SU-DHL-6 (cell line): ENCODE measurements at regions not wholly inside any gene's neighbourhood (a gene's known extent, or its start where the extent isn't known, plus 50 kb on each side); places are given as distances from the start of the nearest gene placed in this dataset.

ENCODE experiments used
- H2AFZ ChIP-seq: fragments of 200-600 bp; sonication (generic); 2 replicates; pipeline ENCODE4 v1.6.1; 2014; ENCODE audit warnings: low read depth, mild to moderate bottlenecking, moderate library complexity, mixed read lengths, antibody characterized with exemption, low read length; ENCODE audit not compliant: severe bottlenecking
- H3F3A ChIP-seq: fragments of 200-600 bp; shearing (Covaris generic); 2 replicates; pipeline ENCODE4 v1.6.0; 2016; ENCODE audit warnings: antibody characterized with exemption, mild to moderate bottlenecking; ENCODE audit not compliant: insufficient read depth
- H3K27ac ChIP-seq: fragments of 200-600 bp; sonication (generic); 2 replicates; pipeline ENCODE4 v1.5.1; 2016; ENCODE audit warnings: low read depth, mild to moderate bottlenecking, low read length, moderate library complexity, mixed read lengths
- H3K27me3 ChIP-seq: fragments of 200-600 bp; sonication (generic), shearing (Covaris generic); 2 replicates; pipeline ENCODE4 v1.6.0; 2014; ENCODE audit warnings: mild to moderate bottlenecking, low read length
- H3K36me3 ChIP-seq: fragments of 200-600 bp; sonication (generic); 2 replicates; pipeline ENCODE4 v1.6.1; 2014; ENCODE audit warnings: mild to moderate bottlenecking, low read length, mixed read lengths
- H3K4me2 ChIP-seq: fragments of 300-600, 200-600 bp; shearing (Covaris generic), sonication (generic); 2 replicates; pipeline ENCODE4 v1.6.0; 2014; ENCODE audit warnings: low read length, low read depth, mild to moderate bottlenecking; ENCODE audit not compliant: poor library complexity, severe bottlenecking
- H3K4me3 ChIP-seq: fragments of 200-600 bp; sonication (generic); 2 replicates; pipeline ENCODE4 v1.5.1; 2014; ENCODE audit warnings: antibody characterized with exemption, low read length, mild to moderate bottlenecking, mixed read lengths; ENCODE audit not compliant: insufficient read depth, poor library complexity, severe bottlenecking
- H3K79me2 ChIP-seq: fragments of 200-600 bp; sonication (generic); 2 replicates; pipeline ENCODE4 v1.6.1; 2014; ENCODE audit warnings: mild to moderate bottlenecking, low read length, moderate library complexity; ENCODE audit not compliant: insufficient read depth
- H3K9ac ChIP-seq: fragments of 200-600 bp; sonication (generic); 2 replicates; pipeline ENCODE4 v1.7.0; 2014; ENCODE audit warnings: mild to moderate bottlenecking, low read length
- H3K9me2 ChIP-seq: fragments of 200-600 bp; sonication (generic); replicated peaks from 2 replicates; pipeline ENCODE4 v1.6.1; 2014; ENCODE audit warnings: low read length; ENCODE audit not compliant: insufficient read depth
- H3K9me3 ChIP-seq: fragments of 200-600 bp; sonication (generic); 2 replicates; pipeline ENCODE4 v1.6.1; 2014; ENCODE audit warnings: low read length, mixed read lengths; ENCODE audit not compliant: insufficient read depth
- H4K20me1 ChIP-seq: fragments of 200-600 bp; sonication (generic); 2 replicates; pipeline ENCODE4 v1.6.1; 2014; ENCODE audit warnings: low read depth, mild to moderate bottlenecking, antibody characterized with exemption, low read length, moderate library complexity, mixed read lengths
- CTCF ChIP-seq: fragments of 200-600 bp; sonication (generic); IDR thresholded peaks from one replicate; pipeline ENCODE4 v1.5.1; 2017; ENCODE audit warnings: antibody characterized with exemption, mild to moderate bottlenecking, low read length, moderate library complexity; ENCODE audit not compliant: insufficient read depth, poor library complexity, severe bottlenecking
- EZH2phosphoT487 ChIP-seq: fragments of 200-600 bp; sonication (generic), shearing (Covaris generic); conservative IDR thresholded peaks from 2 replicates; pipeline ENCODE4 v1.6.1; 2018; ENCODE audit warnings: mild to moderate bottlenecking, antibody characterized with exemption, low read length, moderate library complexity, mixed read lengths

GRCh38 chr5:18051953-18052352 is 417.7 kb downstream of the TAF11L14 start:
- Histone ChIP-seq H4K20me1 (no peaks in the 10 kb centered on the region), H3K9me3 (no peaks in the 10 kb centered on the region), H3K79me2 (no peaks in the 10 kb centered on the region), H3F3A (no peaks in the 10 kb centered on the region), H2AFZ (no peak overlapping the region), H3K4me2 (no peak overlapping the region), H3K9me2 (no peaks in the 10 kb centered on the region), H3K36me3 (no peaks in the 10 kb centered on the region), H3K27ac (no peak overlapping the region), H3K4me3 (no peak overlapping the region), H3K27me3 (no peaks in the 10 kb centered on the region), H3K9ac (no peak overlapping the region)
- TF ChIP-seq CTCF (no peak), EZH2phosphoT487 (no peak)

DNA sequence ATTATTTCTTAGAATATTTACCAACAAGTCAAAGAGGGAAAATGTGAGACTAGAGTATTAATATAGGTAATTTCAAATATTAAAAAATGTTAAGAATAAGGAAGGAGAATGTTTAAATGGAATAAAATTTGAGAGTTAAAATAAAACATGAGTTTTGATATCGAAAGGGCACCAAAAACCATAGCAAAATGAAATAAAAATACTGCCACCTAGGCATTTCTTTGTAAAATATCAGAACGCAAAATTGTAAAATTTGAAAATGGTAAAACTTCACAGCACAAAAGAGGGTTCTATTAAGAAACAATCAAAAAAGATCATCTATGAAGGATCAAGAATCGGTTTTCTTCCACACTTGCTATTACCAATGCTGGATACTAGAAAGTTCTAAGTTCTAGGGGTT is 418.3 kb downstream of the TAF11L14 start:
- H3K27ac ChIP-seq: no peak overlapping the region
- no peak for TF ChIP-seq EZH2phosphoT487
- no peak for TF ChIP-seq CTCF
- no peak overlapping the region for H3K4me3 ChIP-seq
- no peaks in the 10 kb centered on the region for H3F3A ChIP-seq
- no peak overlapping the region for H3K9ac ChIP-seq
- no peaks in the 10 kb centered on the region for H3K79me2 ChIP-seq
- H3K9me3 ChIP-seq: no peaks in the 10 kb centered on the region
- no peaks in the 10 kb centered on the region for H3K27me3 ChIP-seq
- no peaks in the 10 kb centered on the region for H4K20me1 ChIP-seq
- no peaks in the 10 kb centered on the region for H3K9me2 ChIP-seq
- H3K4me2 ChIP-seq: no peak overlapping the region
- H3K36me3 ChIP-seq: no peaks in the 10 kb centered on the region
- no peak overlapping the region for H2AFZ ChIP-seq

- H3K79me2 ChIP-seq: no peaks in the 10 kb centered on the region
- no peak for TF ChIP-seq EZH2phosphoT487
- TF ChIP-seq CTCF: no peak
- H4K20me1 ChIP-seq: no peaks in the 10 kb centered on the region
- no peak overlapping the region for H3K4me3 ChIP-seq
- no peak overlapping the region for H3K27ac ChIP-seq
- H3K9me2 ChIP-seq: no peaks in the 10 kb centered on the region
- H3K9ac ChIP-seq: no peak overlapping the region
- no peak overlapping the region for H2AFZ ChIP-seq
- no peaks in the 10 kb centered on the region for H3K27me3 ChIP-seq
- no peaks in the 10 kb centered on the region for H3F3A ChIP-seq
- H3K4me2 ChIP-seq: no peak overlapping the region
- no peaks in the 10 kb centered on the region for H3K9me3 ChIP-seq
- no peaks in the 10 kb centered on the region for H3K36me3 ChIP-seq
Observed at GRCh38 chr5:18057725-18058124, 423.5 kb downstream of the TAF11L14 start.

GRCh38 chr5:18067615-18068014 is 433.4 kb downstream of the TAF11L14 start:
- Histone ChIP-seq H3F3A (no peaks in the 10 kb centered on the region), H3K36me3 (no peaks in the 10 kb centered on the region), H3K4me3 (no peak overlapping the region), H3K4me2 (no peak overlapping the region), H3K9me3 (no peaks in the 10 kb centered on the region), H3K79me2 (no peaks in the 10 kb centered on the region), H3K9me2 (no peaks in the 10 kb centered on the region), H4K20me1 (no peaks in the 10 kb centered on the region), H3K27me3 (no peaks in the 10 kb centered on the region), H3K27ac (no peak overlapping the region), H3K9ac (no peak overlapping the region), H2AFZ (no peak overlapping the region)
- TF ChIP-seq EZH2phosphoT487 (no peak), CTCF (no peak)
